ENCODE measurements at regions not wholly inside any gene's neighbourhood (a gene's known extent, or its start where the extent isn't known, plus 50 kb on each side); places are given as distances from the start of the nearest gene placed in this dataset.

- H3K4me3 ChIP-seq (ENCODE audit: low read length), result no peak overlapping the region
- H3K36me3 ChIP-seq (ENCODE audit: control insufficient read depth, insufficient read depth, low read length), result no peaks in the 10 kb centered on the region
- no peaks in the 10 kb centered on the region for H3K9me3 ChIP-seq (ENCODE audit: control insufficient read depth, insufficient read depth, low read length)
- no peaks in the 10 kb centered on the region for H3K27me3 ChIP-seq (ENCODE audit: control insufficient read depth, insufficient read depth, low read length)
- DNase-seq (ENCODE audit: low read depth, low spot score), result no peak
- no peaks in the 10 kb centered on the region for H3K4me1 ChIP-seq (ENCODE audit: control insufficient read depth, insufficient read depth, low read length)
- H3K27ac ChIP-seq (ENCODE audit: low read length), result no peak overlapping the region
These were observed 444.9 kb downstream of the RMST start for GRCh38 chr12:97907504-97907903.

GRCh38 chr12:97910559-97910958 lies 448.0 kb downstream of the RMST start:
- Histone ChIP-seq H3K4me1 (ENCODE audit: control insufficient read depth, insufficient read depth, low read length) (no peaks in the 10 kb centered on the region), H3K27ac (ENCODE audit: low read length) (no peak overlapping the region), H3K36me3 (ENCODE audit: control insufficient read depth, insufficient read depth, low read length) (no peaks in the 10 kb centered on the region), H3K27me3 (ENCODE audit: control insufficient read depth, insufficient read depth, low read length) (no peaks in the 10 kb centered on the region), H3K4me3 (ENCODE audit: low read length) (no peak overlapping the region), H3K9me3 (ENCODE audit: control insufficient read depth, insufficient read depth, low read length) (no peaks in the 10 kb centered on the region)
- no peak for DNase-seq (ENCODE audit: low read depth, low spot score)
- WGBS (ENCODE audit: insufficient coverage, insufficient read length), result no CpG with 5 or more reads among the region's 3 CpGs

GRCh38 chr12:97912943-97913342 lies 450.3 kb downstream of the RMST start:
- Histone ChIP-seq H3K36me3 (ENCODE audit: control insufficient read depth, insufficient read depth, low read length) (no peaks in the 10 kb centered on the region), H3K27me3 (ENCODE audit: control insufficient read depth, insufficient read depth, low read length) (no peaks in the 10 kb centered on the region), H3K27ac (ENCODE audit: low read length) (no peak overlapping the region), H3K4me3 (ENCODE audit: low read length) (no peak overlapping the region), H3K9me3 (ENCODE audit: control insufficient read depth, insufficient read depth, low read length) (no peaks in the 10 kb centered on the region), H3K4me1 (ENCODE audit: control insufficient read depth, insufficient read depth, low read length) (no peaks in the 10 kb centered on the region)
- no CpG with 5 or more reads among the region's 2 CpGs for WGBS (ENCODE audit: insufficient coverage, insufficient read length)
- DNase-seq (ENCODE audit: low read depth, low spot score), result no peak

- Histone ChIP-seq H3K9me3 (ENCODE audit: control insufficient read depth, insufficient read depth, low read length) (no peaks in the 10 kb centered on the region), H3K27ac (ENCODE audit: low read length) (no peak overlapping the region), H3K4me1 (ENCODE audit: control insufficient read depth, insufficient read depth, low read length) (no peaks in the 10 kb centered on the region), H3K27me3 (ENCODE audit: control insufficient read depth, insufficient read depth, low read length) (no peaks in the 10 kb centered on the region), H3K4me3 (ENCODE audit: low read length) (no peak overlapping the region), H3K36me3 (ENCODE audit: control insufficient read depth, insufficient read depth, low read length) (no peaks in the 10 kb centered on the region)
- no CpG with 5 or more reads among the region's 1 CpG for WGBS (ENCODE audit: insufficient coverage, insufficient read length)
- no peak for DNase-seq (ENCODE audit: low read depth, low spot score)
These were observed 459.5 kb downstream of the RMST start for GRCh38 chr12:97921979-97922722.

DNA sequence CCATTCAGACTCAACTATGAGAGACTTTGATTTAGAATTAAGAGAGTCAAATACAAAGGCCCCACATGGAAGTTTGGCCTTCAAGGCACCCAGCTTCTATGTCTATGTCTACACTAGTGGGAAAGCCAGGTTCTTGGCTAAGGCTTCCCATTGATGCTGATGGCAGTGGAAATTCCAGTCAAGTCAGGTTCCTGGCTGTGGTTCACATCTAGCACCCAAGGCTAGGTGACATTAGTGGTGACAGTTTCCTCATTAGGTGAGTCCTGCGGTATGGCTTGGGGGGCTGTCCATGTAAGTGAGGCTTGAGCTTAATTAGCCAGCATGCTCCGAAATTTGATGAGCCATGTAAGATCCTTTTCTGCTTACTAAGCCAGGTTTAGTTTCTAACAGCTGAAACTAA lies 460.9 kb downstream of the RMST start:
- Histone ChIP-seq H3K9me3 (ENCODE audit: control insufficient read depth, insufficient read depth, low read length) (no peaks in the 10 kb centered on the region), H3K36me3 (ENCODE audit: control insufficient read depth, insufficient read depth, low read length) (no peaks in the 10 kb centered on the region), H3K27ac (ENCODE audit: low read length) (no peak overlapping the region), H3K27me3 (ENCODE audit: control insufficient read depth, insufficient read depth, low read length) (no peaks in the 10 kb centered on the region), H3K4me3 (ENCODE audit: low read length) (no peak overlapping the region), H3K4me1 (ENCODE audit: control insufficient read depth, insufficient read depth, low read length) (no peaks in the 10 kb centered on the region)
- DNase-seq (ENCODE audit: low read depth, low spot score), result no peak
- no CpG with 5 or more reads among the region's 2 CpGs for WGBS (ENCODE audit: insufficient coverage, insufficient read length)

DNA sequence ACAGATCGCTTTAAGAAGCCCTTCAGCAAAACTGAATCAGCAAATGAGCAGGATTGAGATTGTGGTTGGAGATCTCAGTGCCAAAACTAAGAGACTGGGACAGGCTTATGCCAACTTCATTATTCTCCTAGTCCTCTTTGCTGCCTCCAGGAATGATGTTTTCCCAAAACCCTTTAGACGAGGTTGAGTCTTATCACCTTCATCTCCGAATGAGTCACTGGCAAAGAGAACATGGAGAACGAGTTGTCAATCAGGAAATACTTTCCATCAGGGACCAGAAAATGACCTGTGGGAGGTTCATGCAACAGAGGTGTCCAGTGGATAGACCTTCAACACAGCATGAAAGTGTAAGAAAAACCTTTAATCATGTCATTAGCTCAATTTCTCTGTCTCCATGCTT lies 461.5 kb downstream of the RMST start:
- H3K36me3 ChIP-seq (ENCODE audit: control insufficient read depth, insufficient read depth, low read length), result no peaks in the 10 kb centered on the region
- no peak overlapping the region for H3K27ac ChIP-seq (ENCODE audit: low read length)
- no peaks in the 10 kb centered on the region for H3K9me3 ChIP-seq (ENCODE audit: control insufficient read depth, insufficient read depth, low read length)
- H3K4me1 ChIP-seq (ENCODE audit: control insufficient read depth, insufficient read depth, low read length), result no peaks in the 10 kb centered on the region
- no peak for DNase-seq (ENCODE audit: low read depth, low spot score)
- no CpG with 5 or more reads among the region's 4 CpGs for WGBS (ENCODE audit: insufficient coverage, insufficient read length)
- no peak overlapping the region for H3K4me3 ChIP-seq (ENCODE audit: low read length)
- H3K27me3 ChIP-seq (ENCODE audit: control insufficient read depth, insufficient read depth, low read length), result no peaks in the 10 kb centered on the region

- Histone ChIP-seq H3K27ac (ENCODE audit: low read length) (no peak overlapping the region), H3K9me3 (ENCODE audit: control insufficient read depth, insufficient read depth, low read length) (no peaks in the 10 kb centered on the region), H3K4me1 (ENCODE audit: control insufficient read depth, insufficient read depth, low read length) (no peaks in the 10 kb centered on the region), H3K36me3 (ENCODE audit: control insufficient read depth, insufficient read depth, low read length) (no peaks in the 10 kb centered on the region), H3K4me3 (ENCODE audit: low read length) (no peak overlapping the region), H3K27me3 (ENCODE audit: control insufficient read depth, insufficient read depth, low read length) (no peaks in the 10 kb centered on the region)
- no peak for DNase-seq (ENCODE audit: low read depth, low spot score)
- WGBS (ENCODE audit: insufficient coverage, insufficient read length), result no CpG with 5 or more reads among the region's 6 CpGs
These were observed 465.4 kb downstream of the RMST start for GRCh38 chr12:97927977-97928376.

DNA sequence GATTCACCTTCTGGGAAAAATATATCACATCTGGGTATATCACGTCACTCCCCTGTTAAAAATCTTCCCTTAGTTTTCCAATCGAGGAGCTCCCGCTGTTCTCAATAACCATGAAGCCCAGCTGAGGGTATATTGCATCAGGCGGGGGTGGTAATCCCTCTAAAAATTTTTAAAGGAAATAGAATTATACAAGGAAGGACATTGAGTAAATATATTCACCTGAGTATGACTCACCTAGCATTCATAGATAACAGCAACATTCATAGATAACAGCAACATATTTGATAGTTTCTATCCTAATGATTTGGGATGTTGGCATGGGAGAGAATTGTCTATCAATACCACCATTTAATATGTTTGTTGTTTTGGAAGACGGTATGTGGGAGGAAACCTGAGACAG lies 473.6 kb downstream of the RMST start:
- no peaks in the 10 kb centered on the region for H3K9me3 ChIP-seq (ENCODE audit: control insufficient read depth, insufficient read depth, low read length)
- no peaks in the 10 kb centered on the region for H3K36me3 ChIP-seq (ENCODE audit: control insufficient read depth, insufficient read depth, low read length)
- no peak for DNase-seq (ENCODE audit: low read depth, low spot score)
- no peak overlapping the region for H3K4me3 ChIP-seq (ENCODE audit: low read length)
- H3K4me1 ChIP-seq (ENCODE audit: control insufficient read depth, insufficient read depth, low read length), result no peaks in the 10 kb centered on the region
- H3K27me3 ChIP-seq (ENCODE audit: control insufficient read depth, insufficient read depth, low read length), result no peaks in the 10 kb centered on the region
- no CpG with 5 or more reads among the region's 5 CpGs for WGBS (ENCODE audit: insufficient coverage, insufficient read length)
- H3K27ac ChIP-seq (ENCODE audit: low read length), result no peak overlapping the region

- Histone ChIP-seq H3K4me1 (ENCODE audit: control insufficient read depth, insufficient read depth, low read length) (no peaks in the 10 kb centered on the region), H3K27ac (ENCODE audit: low read length) (no peak overlapping the region), H3K36me3 (ENCODE audit: control insufficient read depth, insufficient read depth, low read length) (no peaks in the 10 kb centered on the region), H3K9me3 (ENCODE audit: control insufficient read depth, insufficient read depth, low read length) (no peaks in the 10 kb centered on the region), H3K27me3 (ENCODE audit: control insufficient read depth, insufficient read depth, low read length) (no peaks in the 10 kb centered on the region), H3K4me3 (ENCODE audit: low read length) (no peak overlapping the region)
- DNase-seq (ENCODE audit: low read depth, low spot score), result no peak
These were observed 475.4 kb downstream of the RMST start for GRCh38 chr12:97938031-97938430.

- H3K4me1 ChIP-seq (ENCODE audit: control insufficient read depth, insufficient read depth, low read length), result no peaks in the 10 kb centered on the region
- H3K4me3 ChIP-seq (ENCODE audit: low read length), result no peak overlapping the region
- no peaks in the 10 kb centered on the region for H3K36me3 ChIP-seq (ENCODE audit: control insufficient read depth, insufficient read depth, low read length)
- H3K27ac ChIP-seq (ENCODE audit: low read length), result no peak overlapping the region
- no peaks in the 10 kb centered on the region for H3K9me3 ChIP-seq (ENCODE audit: control insufficient read depth, insufficient read depth, low read length)
- DNase-seq (ENCODE audit: low read depth, low spot score), result no peak
- no CpG with 5 or more reads among the region's 1 CpG for WGBS (ENCODE audit: insufficient coverage, insufficient read length)
- no peaks in the 10 kb centered on the region for H3K27me3 ChIP-seq (ENCODE audit: control insufficient read depth, insufficient read depth, low read length)
These were observed 476.6 kb downstream of the RMST start for GRCh38 chr12:97939156-97939555.

DNA sequence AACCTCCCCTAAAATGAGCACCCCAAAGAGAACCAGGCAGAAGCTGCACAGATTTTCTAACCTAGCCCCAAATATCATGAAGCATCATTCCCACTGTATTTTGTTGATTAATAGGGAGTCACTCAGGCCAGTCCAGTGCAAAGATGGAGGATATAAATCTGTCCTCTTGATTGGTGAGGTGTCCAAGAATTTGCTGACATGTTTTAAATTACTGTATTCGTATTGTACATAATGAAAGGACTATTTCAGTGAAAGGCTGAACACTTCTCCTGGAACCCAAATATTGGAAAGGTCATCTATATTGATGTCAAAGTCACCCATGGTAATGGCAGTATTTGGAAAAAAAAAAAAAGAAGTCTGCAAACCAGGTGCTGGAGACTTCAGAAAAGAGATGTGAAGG lies 477.5 kb downstream of the RMST start:
- H3K27ac ChIP-seq (ENCODE audit: low read length), result no peak overlapping the region
- no peak overlapping the region for H3K4me3 ChIP-seq (ENCODE audit: low read length)
- no peak for DNase-seq (ENCODE audit: low read depth, low spot score)
- no peaks in the 10 kb centered on the region for H3K27me3 ChIP-seq (ENCODE audit: control insufficient read depth, insufficient read depth, low read length)
- H3K9me3 ChIP-seq (ENCODE audit: control insufficient read depth, insufficient read depth, low read length), result no peaks in the 10 kb centered on the region
- WGBS (ENCODE audit: insufficient coverage, insufficient read length), result no CpG with 5 or more reads among the region's 1 CpG
- H3K4me1 ChIP-seq (ENCODE audit: control insufficient read depth, insufficient read depth, low read length), result no peaks in the 10 kb centered on the region
- no peaks in the 10 kb centered on the region for H3K36me3 ChIP-seq (ENCODE audit: control insufficient read depth, insufficient read depth, low read length)

Measured in iPS DF 6.9 (cell line).